Panc1 (cell line): ENCODE measurements at regions not wholly inside any gene's neighbourhood (a gene's known extent, or its start where the extent isn't known, plus 50 kb on each side); places are given as distances from the start of the nearest gene placed in this dataset.

Experiments used
- POLR2AphosphoS5 ChIP-seq: IDR thresholded peaks from 2 replicates; pipeline ENCODE4 v1.6.1; 2012; ENCODE audit warnings: mild to moderate bottlenecking, low read depth, low read length, moderate library complexity
- REST ChIP-seq, 2 experiments: IDR thresholded peaks; 2 replicates each; pipeline ENCODE4 v1.6.1; 2011 to 2012; ENCODE audit warnings: low read depth in 2 of 2, control low read depth in 1 of 2, low read length in 1 of 2, mild to moderate bottlenecking in 1 of 2, moderate library complexity in 1 of 2; ENCODE audit not compliant: insufficient read depth in 1 of 2
- SIN3A ChIP-seq: IDR thresholded peaks from 2 replicates; pipeline ENCODE4 v1.6.1; 2012; ENCODE audit warnings: low read depth, mild to moderate bottlenecking, low read length, moderate library complexity, borderline replicate concordance; ENCODE audit not compliant: insufficient read depth
- TCF7L2 ChIP-seq: IDR thresholded peaks from 2 replicates; pipeline ENCODE4 v1.6.1; 2011; ENCODE audit warnings: mild to moderate bottlenecking, low read depth, low read length, inconsistent platforms
- TF ChIP-seq, protein P1 (sequence below): fragments of 450-650 bp; IDR thresholded peaks from 2 replicates; pipeline ENCODE4 v1.5.1; 2017; ENCODE audit warnings: mild to moderate bottlenecking

- TF ChIP-seq, protein P1, sequence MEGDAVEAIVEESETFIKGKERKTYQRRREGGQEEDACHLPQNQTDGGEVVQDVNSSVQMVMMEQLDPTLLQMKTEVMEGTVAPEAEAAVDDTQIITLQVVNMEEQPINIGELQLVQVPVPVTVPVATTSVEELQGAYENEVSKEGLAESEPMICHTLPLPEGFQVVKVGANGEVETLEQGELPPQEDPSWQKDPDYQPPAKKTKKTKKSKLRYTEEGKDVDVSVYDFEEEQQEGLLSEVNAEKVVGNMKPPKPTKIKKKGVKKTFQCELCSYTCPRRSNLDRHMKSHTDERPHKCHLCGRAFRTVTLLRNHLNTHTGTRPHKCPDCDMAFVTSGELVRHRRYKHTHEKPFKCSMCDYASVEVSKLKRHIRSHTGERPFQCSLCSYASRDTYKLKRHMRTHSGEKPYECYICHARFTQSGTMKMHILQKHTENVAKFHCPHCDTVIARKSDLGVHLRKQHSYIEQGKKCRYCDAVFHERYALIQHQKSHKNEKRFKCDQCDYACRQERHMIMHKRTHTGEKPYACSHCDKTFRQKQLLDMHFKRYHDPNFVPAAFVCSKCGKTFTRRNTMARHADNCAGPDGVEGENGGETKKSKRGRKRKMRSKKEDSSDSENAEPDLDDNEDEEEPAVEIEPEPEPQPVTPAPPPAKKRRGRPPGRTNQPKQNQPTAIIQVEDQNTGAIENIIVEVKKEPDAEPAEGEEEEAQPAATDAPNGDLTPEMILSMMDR, result no peak
- no peak for TF ChIP-seq POLR2AphosphoS5
- no peak for TF ChIP-seq REST (IDR thresholded peaks at IDR 0.05; ENCODE audit: insufficient read depth in 1 of 2, low read depth in 2 of 2, low read length in 1 of 2)
- TF ChIP-seq TCF7L2, result no peak
- no peak for TF ChIP-seq SIN3A
These were observed 93.6 kb downstream of the LEPR start for GRCh38 chr1:65514041-65514440.
